ENCODE measurements at regions not wholly inside any gene's neighbourhood (a gene's known extent, or its start where the extent isn't known, plus 50 kb on each side); places are given as distances from the start of the nearest gene placed in this dataset.

DNA sequence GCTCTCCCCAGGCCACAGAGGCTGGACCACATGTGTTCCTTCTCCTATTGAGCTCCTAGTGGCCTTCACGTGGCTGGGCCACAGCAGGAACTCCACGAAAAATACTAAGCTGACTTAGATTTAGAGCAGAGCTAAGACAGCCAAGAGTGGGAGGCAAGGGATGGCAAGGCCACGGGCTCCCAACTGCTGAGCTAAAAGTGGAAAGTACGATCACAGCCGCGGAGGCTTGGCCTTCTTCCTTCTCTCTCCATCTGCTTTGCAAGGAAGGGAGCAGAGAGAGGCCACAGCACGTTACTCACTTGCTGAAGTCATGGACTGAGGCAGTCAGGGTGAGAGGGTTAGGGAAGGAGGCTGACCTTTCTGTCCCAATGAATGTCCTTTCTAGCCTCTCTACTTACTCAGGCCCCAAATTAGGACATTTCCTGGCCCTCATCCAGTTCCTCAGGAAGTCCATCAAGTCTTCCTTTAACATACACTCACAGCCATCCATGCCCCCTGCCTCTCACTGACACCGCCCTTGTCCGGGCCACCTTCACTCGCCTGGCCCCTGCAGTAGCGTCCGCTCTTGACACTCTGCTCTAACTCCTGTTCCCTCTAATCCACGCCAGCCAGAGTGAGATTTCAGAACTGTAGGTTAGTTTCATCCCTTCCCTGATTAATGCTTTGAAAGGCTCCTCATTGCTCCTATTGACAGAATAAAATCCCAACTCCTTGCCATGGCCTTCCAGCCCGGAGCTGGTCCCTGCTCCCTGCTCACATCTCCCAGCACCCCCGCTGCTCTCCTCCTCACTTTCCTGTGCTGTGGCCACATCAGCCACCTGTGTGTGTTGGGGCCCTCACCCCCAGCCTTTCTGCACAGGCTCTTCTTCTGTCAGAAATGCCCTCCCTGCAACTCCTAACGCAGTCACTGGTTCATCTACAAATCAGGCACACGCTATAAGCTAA, 204.2 kb downstream of the CYP26B1 start:
- TF ChIP-seq, protein P1, sequence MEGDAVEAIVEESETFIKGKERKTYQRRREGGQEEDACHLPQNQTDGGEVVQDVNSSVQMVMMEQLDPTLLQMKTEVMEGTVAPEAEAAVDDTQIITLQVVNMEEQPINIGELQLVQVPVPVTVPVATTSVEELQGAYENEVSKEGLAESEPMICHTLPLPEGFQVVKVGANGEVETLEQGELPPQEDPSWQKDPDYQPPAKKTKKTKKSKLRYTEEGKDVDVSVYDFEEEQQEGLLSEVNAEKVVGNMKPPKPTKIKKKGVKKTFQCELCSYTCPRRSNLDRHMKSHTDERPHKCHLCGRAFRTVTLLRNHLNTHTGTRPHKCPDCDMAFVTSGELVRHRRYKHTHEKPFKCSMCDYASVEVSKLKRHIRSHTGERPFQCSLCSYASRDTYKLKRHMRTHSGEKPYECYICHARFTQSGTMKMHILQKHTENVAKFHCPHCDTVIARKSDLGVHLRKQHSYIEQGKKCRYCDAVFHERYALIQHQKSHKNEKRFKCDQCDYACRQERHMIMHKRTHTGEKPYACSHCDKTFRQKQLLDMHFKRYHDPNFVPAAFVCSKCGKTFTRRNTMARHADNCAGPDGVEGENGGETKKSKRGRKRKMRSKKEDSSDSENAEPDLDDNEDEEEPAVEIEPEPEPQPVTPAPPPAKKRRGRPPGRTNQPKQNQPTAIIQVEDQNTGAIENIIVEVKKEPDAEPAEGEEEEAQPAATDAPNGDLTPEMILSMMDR (IDR thresholded peaks at IDR 0.05): no peak
- TF ChIP-seq POLR2A (IDR thresholded peaks at IDR 0.05): no peak
- no peak for TF ChIP-seq POLR2AphosphoS5 (IDR thresholded peaks at IDR 0.05)

Data from stomach (tissue), 4 donors.